ENCODE measurements at regions not wholly inside any gene's neighbourhood (a gene's known extent, or its start where the extent isn't known, plus 50 kb on each side); places are given as distances from the start of the nearest gene placed in this dataset.
"Not testable (repeated sequence)": the region's sequence is repeated elsewhere in the genome, so short reads cannot be mapped to it uniquely, and the experiment has no call there.

DNA sequence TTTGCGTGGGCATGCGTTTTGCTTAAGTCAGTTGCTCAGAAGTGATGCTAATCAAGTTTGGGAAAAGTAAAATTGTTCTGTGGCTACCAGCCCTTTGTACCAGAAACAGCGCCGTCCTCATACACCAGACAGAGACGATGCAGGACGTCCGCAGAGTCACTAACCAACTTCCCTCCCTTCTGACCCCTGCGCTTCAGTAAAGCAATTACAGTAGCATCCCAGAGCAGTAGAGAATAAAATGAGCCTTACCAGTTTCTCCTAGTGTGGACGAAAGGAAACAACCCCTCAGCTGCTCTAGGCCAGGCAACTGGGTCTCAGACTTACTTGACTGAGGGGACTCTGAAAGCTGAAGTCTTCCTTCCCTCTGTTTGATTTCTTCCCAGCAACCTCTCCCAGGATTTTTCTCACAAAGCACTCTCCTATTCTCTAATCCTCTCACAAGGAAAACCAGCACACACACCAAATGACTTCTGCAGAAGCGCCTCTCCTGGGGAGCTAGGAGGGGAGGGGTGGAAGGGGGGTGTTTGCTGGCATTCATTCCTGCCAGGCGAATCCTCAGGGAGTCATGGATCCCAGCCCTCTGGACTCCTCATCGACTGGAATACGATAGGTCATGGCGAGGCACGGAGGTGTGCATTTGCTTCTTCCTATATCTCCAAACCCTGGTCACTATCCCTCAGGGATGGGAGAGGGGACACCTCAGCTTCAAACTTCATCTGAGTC is 56.0 kb upstream of the MID1 start:
- Histone ChIP-seq H3K27me3 (ENCODE audit: control insufficient read depth, insufficient read depth, low read length) (peaks cover 15% of the 10 kb centered on the region), H3K36me3 (ENCODE audit: control insufficient read depth, insufficient read depth, low read length) (no peaks in the 10 kb centered on the region), H3K9me3 (ENCODE audit: control insufficient read depth, insufficient read depth, low read length) (no peaks in the 10 kb centered on the region), H3K4me3 (ENCODE audit: low read depth, low read length) (no peak overlapping the region), H3K4me1 (ENCODE audit: control insufficient read depth, insufficient read depth, low read length) (peaks cover 8% of the 10 kb centered on the region), H3K27ac (ENCODE audit: low read depth, low read length) (no peak overlapping the region)
- 29% methylated on average over 9 of the region's 15 CpGs for WGBS (ENCODE audit: insufficient coverage)
- DNase-seq (ENCODE audit: low read depth in 4 of 6, low spot score in 6 of 6), result peak in 2 of 6 donors; percentile 34 to 53

DNA sequence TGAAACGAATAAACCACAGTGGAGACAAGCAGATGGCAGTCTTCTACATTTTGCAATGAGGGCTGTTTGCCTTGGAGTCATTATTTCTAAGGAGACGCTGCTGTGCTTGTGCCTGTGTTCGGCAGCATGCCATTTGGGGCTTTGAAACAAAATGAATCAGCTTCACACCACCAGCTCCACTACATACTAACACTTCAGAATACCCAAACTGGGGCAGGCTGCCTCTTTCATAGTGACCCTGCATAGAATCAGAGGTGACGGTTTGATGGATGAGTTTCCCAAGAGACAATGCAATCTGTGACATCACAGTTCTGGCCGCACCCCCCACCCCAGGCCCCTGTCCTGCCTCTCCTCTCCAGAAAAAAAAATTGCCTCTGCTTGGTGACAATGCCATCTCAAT is 57.1 kb upstream of the MID1 start:
- Histone ChIP-seq H3K4me3 (ENCODE audit: low read depth, low read length) (no peak overlapping the region), H3K36me3 (ENCODE audit: control insufficient read depth, insufficient read depth, low read length) (no peaks in the 10 kb centered on the region), H3K27me3 (ENCODE audit: control insufficient read depth, insufficient read depth, low read length) (peaks cover 15% of the 10 kb centered on the region), H3K4me1 (ENCODE audit: control insufficient read depth, insufficient read depth, low read length) (peaks cover 8% of the 10 kb centered on the region), H3K9me3 (ENCODE audit: control insufficient read depth, insufficient read depth, low read length) (no peaks in the 10 kb centered on the region), H3K27ac (ENCODE audit: low read depth, low read length) (no peak overlapping the region)
- DNase-seq (ENCODE audit: low read depth in 4 of 6, low spot score in 6 of 6), result peak in 4 of 6 donors; percentile 12 to 85 (median 52)
- WGBS (ENCODE audit: insufficient coverage), result 28% methylated on average over 2 of the region's 5 CpGs

DNA sequence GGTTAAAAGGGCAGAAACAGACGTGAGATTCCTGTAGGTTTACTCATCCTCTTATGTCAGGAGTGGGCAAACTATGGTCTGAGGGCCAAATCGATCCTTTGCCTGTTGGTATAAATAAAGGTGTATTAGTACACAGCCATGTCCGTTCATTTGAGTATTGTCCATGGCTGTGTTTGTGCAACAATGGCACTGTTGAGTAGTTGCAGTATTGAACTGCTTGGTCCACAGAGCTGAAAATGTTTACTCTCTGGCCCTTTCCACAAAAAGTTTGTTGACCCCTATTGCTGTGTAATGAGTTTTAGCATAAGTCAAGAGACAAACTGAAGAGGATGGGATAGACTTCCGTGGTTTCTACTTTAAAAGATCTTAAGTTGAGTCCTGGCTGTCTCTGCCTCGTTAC is 59.0 kb upstream of the MID1 start:
- Histone ChIP-seq H3K9me3 (ENCODE audit: control insufficient read depth, insufficient read depth, low read length) (no peaks in the 10 kb centered on the region), H3K27me3 (ENCODE audit: control insufficient read depth, insufficient read depth, low read length) (peaks cover 11% of the 10 kb centered on the region), H3K36me3 (ENCODE audit: control insufficient read depth, insufficient read depth, low read length) (no peaks in the 10 kb centered on the region), H3K27ac (ENCODE audit: low read depth, low read length) (no peak overlapping the region), H3K4me3 (ENCODE audit: low read depth, low read length) (no peak overlapping the region), H3K4me1 (ENCODE audit: control insufficient read depth, insufficient read depth, low read length) (peaks cover 8% of the 10 kb centered on the region)
- DNase-seq (ENCODE audit: low read depth in 4 of 6, low spot score in 6 of 6), result no peak
- WGBS (ENCODE audit: insufficient coverage), result 77% methylated on average over 3 of the region's 5 CpGs

DNA sequence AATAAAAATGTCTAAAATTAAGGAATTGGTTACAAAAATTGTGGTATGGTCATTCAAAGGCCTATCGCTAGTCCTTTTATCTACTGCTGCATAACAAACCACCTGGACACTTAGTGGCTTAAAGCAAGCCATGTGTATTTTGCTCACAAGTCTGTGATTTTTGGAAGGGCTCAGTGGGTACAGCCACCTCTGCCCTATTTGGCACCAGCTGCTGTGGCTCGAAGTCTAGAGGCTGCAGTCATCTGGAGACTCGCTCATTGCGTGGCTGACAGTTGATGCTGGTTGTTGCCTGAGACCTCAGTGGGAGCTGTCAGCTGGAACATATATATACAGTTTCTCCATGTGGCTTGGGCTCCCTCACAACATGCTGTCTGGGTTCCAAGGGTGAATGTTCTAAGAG is 60.8 kb upstream of the MID1 start:
- H3K9me3 ChIP-seq (ENCODE audit: control insufficient read depth, insufficient read depth, low read length), result no peaks in the 10 kb centered on the region
- DNase-seq (ENCODE audit: low read depth in 4 of 6, low spot score in 6 of 6), result no peak
- no peak overlapping the region for H3K4me3 ChIP-seq (ENCODE audit: low read depth, low read length)
- H3K27me3 ChIP-seq (ENCODE audit: control insufficient read depth, insufficient read depth, low read length), result peaks cover 6% of the 10 kb centered on the region
- no peak overlapping the region for H3K27ac ChIP-seq (ENCODE audit: low read depth, low read length)
- no peaks in the 10 kb centered on the region for H3K36me3 ChIP-seq (ENCODE audit: control insufficient read depth, insufficient read depth, low read length)
- peaks cover 7% of the 10 kb centered on the region for H3K4me1 ChIP-seq (ENCODE audit: control insufficient read depth, insufficient read depth, low read length)
- WGBS (ENCODE audit: insufficient coverage), result no CpG with 5 or more reads among the region's 4 CpGs

DNA sequence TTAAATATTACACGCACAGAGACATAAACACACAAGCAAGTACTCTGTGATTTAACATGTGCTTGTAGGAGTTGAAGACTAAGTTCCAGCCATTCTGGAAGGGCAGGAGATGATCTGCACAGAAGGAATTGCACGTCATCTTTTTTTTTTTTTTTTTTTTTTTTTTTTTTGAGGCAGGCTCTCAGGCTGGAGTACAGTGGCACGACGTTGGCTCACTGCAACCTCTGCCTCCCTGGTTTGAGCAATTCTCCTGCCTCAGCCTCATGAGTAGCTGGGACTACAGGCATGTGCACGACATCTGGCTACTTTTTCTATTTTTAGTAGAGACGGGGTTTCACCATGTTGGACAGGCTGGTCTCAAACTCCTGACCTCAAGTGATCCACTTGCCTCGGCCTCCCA is 63.2 kb upstream of the MID1 start:
- H3K27ac ChIP-seq (ENCODE audit: low read depth, low read length); H3K4me1 ChIP-seq (ENCODE audit: control insufficient read depth, insufficient read depth, low read length); H3K4me3 ChIP-seq (ENCODE audit: low read depth, low read length); H3K9me3 ChIP-seq (ENCODE audit: control insufficient read depth, insufficient read depth, low read length); H3K27me3 ChIP-seq (ENCODE audit: control insufficient read depth, insufficient read depth, low read length); DNase-seq (ENCODE audit: low read depth in 4 of 6, low spot score in 6 of 6); H3K36me3 ChIP-seq (ENCODE audit: control insufficient read depth, insufficient read depth, low read length): not testable (repeated sequence)
- WGBS (ENCODE audit: insufficient coverage), result 71% methylated on average over 4 of the region's 7 CpGs

DNA sequence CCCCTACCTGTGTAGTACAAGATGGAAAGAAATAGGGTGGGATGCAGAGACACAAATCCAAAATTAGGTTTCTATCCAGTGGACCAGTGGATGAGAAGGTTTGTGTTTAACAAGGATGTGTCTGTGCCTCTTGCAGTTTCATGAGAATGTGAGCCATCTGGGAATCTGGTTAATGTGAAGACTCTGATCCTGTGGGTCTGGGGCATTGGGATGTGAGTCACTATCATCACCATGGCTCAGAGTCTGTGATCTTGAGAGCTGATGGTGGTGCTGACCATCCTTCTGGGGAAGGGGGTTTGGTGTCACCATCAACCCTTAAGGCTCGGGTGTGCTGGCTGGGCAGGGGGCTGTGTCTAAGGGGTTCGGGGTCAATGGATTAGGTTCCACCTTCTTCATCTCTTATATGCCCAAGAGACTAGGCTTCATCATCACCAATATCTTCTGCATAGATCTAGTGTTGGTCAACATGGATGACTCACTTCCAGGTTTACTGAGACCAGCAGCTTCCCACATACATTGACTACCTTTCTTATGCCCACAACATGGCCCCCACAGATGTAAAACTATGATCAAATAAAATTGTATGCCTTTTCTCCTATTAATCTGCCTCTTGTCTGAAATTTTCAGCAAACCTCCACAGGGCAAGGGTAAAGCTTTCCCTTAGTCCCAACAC is 65.7 kb upstream of the MID1 start:
- Histone ChIP-seq H3K4me1 (ENCODE audit: control insufficient read depth, insufficient read depth, low read length) (no peaks in the 10 kb centered on the region), H3K9me3 (ENCODE audit: control insufficient read depth, insufficient read depth, low read length) (no peaks in the 10 kb centered on the region), H3K27me3 (ENCODE audit: control insufficient read depth, insufficient read depth, low read length) (no peaks in the 10 kb centered on the region), H3K4me3 (ENCODE audit: low read depth, low read length) (no peak overlapping the region), H3K36me3 (ENCODE audit: control insufficient read depth, insufficient read depth, low read length) (no peaks in the 10 kb centered on the region), H3K27ac (ENCODE audit: low read depth, low read length) (no peak overlapping the region)
- DNase-seq (ENCODE audit: low read depth in 4 of 6, low spot score in 6 of 6), result no peak
- WGBS (ENCODE audit: insufficient coverage), result no CpG with 5 or more reads among the region's 2 CpGs

DNA sequence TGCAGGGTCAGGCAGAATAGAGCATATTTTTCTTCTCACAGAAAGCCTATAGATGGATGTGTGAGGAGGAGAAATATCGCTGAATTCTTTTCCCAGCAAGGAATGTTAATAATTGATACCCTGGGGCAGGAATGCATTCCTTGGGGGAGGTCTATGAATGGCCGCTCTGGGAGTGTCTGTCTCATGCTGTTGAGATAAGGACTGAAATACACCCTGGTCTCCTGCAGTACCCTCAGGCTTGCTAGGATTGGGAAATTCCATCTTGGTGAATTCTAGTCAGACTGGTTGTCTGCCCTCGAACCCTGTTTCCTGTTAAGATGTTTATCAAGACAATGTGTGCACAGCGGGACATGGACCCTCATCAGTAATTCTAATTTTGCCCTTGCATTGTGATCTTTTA is 71.4 kb upstream of the MID1 start:
- not testable (repeated sequence) for H3K36me3 ChIP-seq (ENCODE audit: control insufficient read depth, insufficient read depth, low read length); H3K9me3 ChIP-seq (ENCODE audit: control insufficient read depth, insufficient read depth, low read length); H3K27me3 ChIP-seq (ENCODE audit: control insufficient read depth, insufficient read depth, low read length); H3K4me1 ChIP-seq (ENCODE audit: control insufficient read depth, insufficient read depth, low read length); H3K4me3 ChIP-seq (ENCODE audit: low read depth, low read length); DNase-seq (ENCODE audit: low read depth in 4 of 6, low spot score in 6 of 6); H3K27ac ChIP-seq (ENCODE audit: low read depth, low read length)
- 67% methylated on average over 4 of the region's 4 CpGs for WGBS (ENCODE audit: insufficient coverage)

DNA sequence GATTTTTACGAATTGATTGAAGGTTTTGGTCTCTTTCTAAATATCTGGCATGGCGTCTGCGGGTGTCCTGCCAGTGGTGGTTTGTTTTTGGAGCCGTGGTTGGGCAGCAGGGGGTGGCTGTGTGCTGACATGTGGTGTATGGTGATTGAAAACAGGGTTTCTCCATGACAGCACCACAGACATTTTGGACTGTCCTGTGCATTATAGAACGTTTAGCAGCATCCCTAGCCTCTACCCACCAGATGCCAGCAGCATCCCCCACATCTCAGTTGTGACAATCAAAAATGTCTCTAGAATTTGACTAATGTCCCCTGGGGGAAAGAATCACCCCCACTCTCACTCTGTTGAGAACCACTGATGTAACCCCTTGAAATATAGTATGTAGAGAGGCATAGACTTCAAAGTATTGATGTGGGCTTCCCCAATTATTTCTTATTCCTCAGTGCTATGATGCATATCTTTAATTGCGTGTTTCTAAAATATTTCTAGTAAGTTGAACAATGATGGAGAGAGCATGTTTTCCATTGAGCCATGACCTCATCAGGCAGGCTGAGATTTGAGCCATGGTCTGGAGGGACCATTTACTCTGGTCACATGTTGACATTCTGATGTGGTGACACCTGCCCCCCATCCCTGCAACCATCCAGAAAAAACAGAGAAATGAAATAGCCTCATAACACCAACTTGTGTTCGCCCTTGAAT is 77.4 kb upstream of the MID1 start:
- WGBS (ENCODE audit: insufficient coverage), result 58% methylated on average over 3 of the region's 7 CpGs
- no peaks in the 10 kb centered on the region for H3K4me1 ChIP-seq (ENCODE audit: control insufficient read depth, insufficient read depth, low read length)
- no peak overlapping the region for H3K27ac ChIP-seq (ENCODE audit: low read depth, low read length)
- H3K9me3 ChIP-seq (ENCODE audit: control insufficient read depth, insufficient read depth, low read length), result no peaks in the 10 kb centered on the region
- peaks cover 2% of the 10 kb centered on the region for H3K27me3 ChIP-seq (ENCODE audit: control insufficient read depth, insufficient read depth, low read length)
- no peak overlapping the region for H3K4me3 ChIP-seq (ENCODE audit: low read depth, low read length)
- no peak for DNase-seq (ENCODE audit: low read depth in 4 of 6, low spot score in 6 of 6)
- H3K36me3 ChIP-seq (ENCODE audit: control insufficient read depth, insufficient read depth, low read length), result no peaks in the 10 kb centered on the region

DNA sequence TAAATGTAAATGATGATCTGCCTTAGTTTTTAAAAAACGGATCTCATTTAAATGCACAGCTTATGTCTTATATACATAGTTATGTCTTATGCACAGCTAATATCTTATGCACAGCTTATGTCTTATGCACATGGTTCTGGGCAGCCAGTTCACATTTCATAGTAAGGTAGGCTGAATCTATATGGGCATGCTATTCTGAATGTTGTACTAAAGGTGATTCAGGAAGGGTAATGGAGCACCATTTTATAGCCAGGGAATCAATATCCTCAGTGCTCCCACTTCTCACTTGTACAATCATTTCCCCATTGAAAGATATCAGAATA is 77.9 kb upstream of the MID1 start:
- no peak for DNase-seq (ENCODE audit: low read depth in 4 of 6, low spot score in 6 of 6)
- Histone ChIP-seq H3K27ac (ENCODE audit: low read depth, low read length) (no peak overlapping the region), H3K9me3 (ENCODE audit: control insufficient read depth, insufficient read depth, low read length) (no peaks in the 10 kb centered on the region), H3K4me3 (ENCODE audit: low read depth, low read length) (no peak overlapping the region), H3K4me1 (ENCODE audit: control insufficient read depth, insufficient read depth, low read length) (no peaks in the 10 kb centered on the region), H3K27me3 (ENCODE audit: control insufficient read depth, insufficient read depth, low read length) (peaks cover 2% of the 10 kb centered on the region), H3K36me3 (ENCODE audit: control insufficient read depth, insufficient read depth, low read length) (no peaks in the 10 kb centered on the region)
- no CpG with 5 or more reads among the region's 1 CpG for WGBS (ENCODE audit: insufficient coverage)

DNA sequence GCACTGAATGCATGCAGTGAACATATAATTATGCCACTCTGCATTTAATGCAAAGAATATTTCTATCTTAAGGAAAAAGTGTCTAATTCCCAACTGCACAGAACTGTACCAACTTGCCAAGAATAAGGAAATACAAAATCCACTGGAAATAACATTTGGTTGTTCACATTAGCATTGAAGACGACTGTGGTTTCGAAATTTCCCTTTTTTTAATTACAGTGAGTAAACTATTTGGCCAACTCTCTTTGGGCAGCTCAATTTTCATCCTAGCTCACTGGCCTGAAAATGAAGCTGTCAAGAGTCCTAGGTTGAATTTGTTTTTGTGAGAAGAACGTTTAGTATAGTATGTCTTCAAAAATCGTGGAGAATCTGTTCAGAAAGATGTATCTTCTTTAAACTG is 81.6 kb upstream of the MID1 start:
- H3K4me3 ChIP-seq (ENCODE audit: low read depth, low read length), result no peak overlapping the region
- peaks cover 2% of the 10 kb centered on the region for H3K27me3 ChIP-seq (ENCODE audit: control insufficient read depth, insufficient read depth, low read length)
- no peaks in the 10 kb centered on the region for H3K36me3 ChIP-seq (ENCODE audit: control insufficient read depth, insufficient read depth, low read length)
- H3K27ac ChIP-seq (ENCODE audit: low read depth, low read length), result no peak overlapping the region
- no CpG with 5 or more reads among the region's 4 CpGs for WGBS (ENCODE audit: insufficient coverage)
- no peaks in the 10 kb centered on the region for H3K9me3 ChIP-seq (ENCODE audit: control insufficient read depth, insufficient read depth, low read length)
- no peaks in the 10 kb centered on the region for H3K4me1 ChIP-seq (ENCODE audit: control insufficient read depth, insufficient read depth, low read length)
- DNase-seq (ENCODE audit: low read depth in 4 of 6, low spot score in 6 of 6), result no peak
